RWPE1 (cell line): ENCODE measurements at regions not wholly inside any gene's neighbourhood (a gene's known extent, or its start where the extent isn't known, plus 50 kb on each side); places are given as distances from the start of the nearest gene placed in this dataset.

ENCODE experiments used
- CTCF ChIA-PET: fragments of 350-600 bp; sonication (Branson Sonifier 250); formaldehyde crosslinking; extraction: SDS; loops from one replicate; lab custom pipeline; 2021; lab: Yijun Ruan, JAX
- POLR2A ChIA-PET: fragments of 400-600 bp; formaldehyde crosslinking; extraction: SDS; loops from one replicate; lab custom pipeline; 2020; ENCODE audit warnings: antibody characterized with exemption; ENCODE audit not compliant: low non-redundant PET; lab: Yijun Ruan, JAX
- DNase-seq: peaks from one replicate; pipeline ENCODE4 v3.0.0; 2012; ENCODE audit warnings: low spot score
- H3K27ac ChIP-seq: fragments of 450-650 bp; 2 replicates; pipeline ENCODE4 v1.5.1; 2017
- TF ChIP-seq, protein P1 (sequence below): fragments of 450-650 bp; conservative IDR thresholded peaks from 2 replicates; pipeline ENCODE4 v1.5.1; 2017; ENCODE audit warnings: low read depth, mild to moderate bottlenecking

DNA sequence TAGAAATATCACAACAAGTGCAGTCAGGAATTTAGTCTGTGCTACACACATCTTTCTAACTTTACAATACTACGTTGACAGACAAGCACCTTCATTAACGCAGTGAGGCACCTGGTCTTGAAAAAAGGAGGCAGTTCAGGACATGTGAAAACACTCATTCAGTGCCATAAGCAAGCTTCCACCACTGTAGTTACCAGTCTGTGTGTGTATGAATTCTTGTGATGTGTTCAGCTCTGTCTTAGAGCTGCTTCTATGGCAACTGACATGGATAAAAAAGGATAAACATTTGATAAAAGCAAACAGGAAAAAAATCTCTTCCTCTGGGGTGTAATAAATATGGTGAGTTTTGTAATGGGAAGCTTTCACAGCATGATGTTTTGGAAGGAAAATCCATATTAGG, 623.8 kb upstream of the NXPH2 start:
- CTCF ChIA-PET = no interaction called here
- TF ChIP-seq, protein P1, sequence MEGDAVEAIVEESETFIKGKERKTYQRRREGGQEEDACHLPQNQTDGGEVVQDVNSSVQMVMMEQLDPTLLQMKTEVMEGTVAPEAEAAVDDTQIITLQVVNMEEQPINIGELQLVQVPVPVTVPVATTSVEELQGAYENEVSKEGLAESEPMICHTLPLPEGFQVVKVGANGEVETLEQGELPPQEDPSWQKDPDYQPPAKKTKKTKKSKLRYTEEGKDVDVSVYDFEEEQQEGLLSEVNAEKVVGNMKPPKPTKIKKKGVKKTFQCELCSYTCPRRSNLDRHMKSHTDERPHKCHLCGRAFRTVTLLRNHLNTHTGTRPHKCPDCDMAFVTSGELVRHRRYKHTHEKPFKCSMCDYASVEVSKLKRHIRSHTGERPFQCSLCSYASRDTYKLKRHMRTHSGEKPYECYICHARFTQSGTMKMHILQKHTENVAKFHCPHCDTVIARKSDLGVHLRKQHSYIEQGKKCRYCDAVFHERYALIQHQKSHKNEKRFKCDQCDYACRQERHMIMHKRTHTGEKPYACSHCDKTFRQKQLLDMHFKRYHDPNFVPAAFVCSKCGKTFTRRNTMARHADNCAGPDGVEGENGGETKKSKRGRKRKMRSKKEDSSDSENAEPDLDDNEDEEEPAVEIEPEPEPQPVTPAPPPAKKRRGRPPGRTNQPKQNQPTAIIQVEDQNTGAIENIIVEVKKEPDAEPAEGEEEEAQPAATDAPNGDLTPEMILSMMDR = no peak
- no peak for DNase-seq
- H3K27ac ChIP-seq = no peak overlapping the region
- POLR2A ChIA-PET = no interaction called here

DNA sequence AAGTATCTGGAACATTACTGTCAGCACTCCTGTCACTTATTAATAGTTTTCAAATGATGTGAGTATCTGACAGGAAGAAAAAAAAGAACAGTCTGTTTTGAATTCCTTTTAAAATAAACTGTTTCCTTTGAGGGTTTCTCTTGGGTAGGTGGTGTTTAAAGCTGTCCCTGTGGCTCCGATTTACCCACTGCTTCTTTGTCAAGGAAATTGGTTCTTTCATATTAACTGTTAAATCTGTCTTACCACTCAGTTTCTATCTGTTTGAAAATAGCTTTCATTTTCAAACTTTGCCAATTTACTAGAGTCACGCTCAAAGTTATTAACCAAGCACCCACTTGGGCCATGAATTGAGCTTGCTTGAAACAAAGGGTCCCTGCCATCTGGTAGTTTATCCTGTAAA, 614.6 kb upstream of the NXPH2 start:
- no peak for DNase-seq
- H3K27ac ChIP-seq = no peak overlapping the region
- CTCF ChIA-PET = no interaction called here
- POLR2A ChIA-PET = no interaction called here
- TF ChIP-seq, protein P1 = no peak

DNA sequence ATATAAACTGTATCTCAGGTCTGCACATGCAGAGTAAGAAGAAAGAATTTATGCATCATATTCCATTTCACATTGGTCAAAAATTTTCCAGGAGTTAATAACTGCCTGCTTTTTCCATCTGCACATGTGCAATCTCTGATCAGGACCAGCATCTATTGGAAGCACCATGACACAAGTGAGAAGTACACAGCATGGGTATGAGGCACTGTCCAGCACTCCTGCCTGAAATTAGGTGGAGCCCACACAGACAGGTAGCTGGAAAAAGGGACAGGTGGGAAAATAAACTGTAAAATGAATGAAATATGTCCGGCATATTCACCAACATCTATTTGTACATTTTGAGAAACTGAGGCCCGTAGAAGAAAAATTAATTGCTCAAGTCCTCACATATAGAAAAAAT, 609.2 kb upstream of the NXPH2 start:
- DNase-seq = no peak
- TF ChIP-seq, protein P1 = no peak
- ChIA-PET POLR2A (no interaction called here), CTCF (no interaction called here)
- H3K27ac ChIP-seq = no peak overlapping the region

DNA sequence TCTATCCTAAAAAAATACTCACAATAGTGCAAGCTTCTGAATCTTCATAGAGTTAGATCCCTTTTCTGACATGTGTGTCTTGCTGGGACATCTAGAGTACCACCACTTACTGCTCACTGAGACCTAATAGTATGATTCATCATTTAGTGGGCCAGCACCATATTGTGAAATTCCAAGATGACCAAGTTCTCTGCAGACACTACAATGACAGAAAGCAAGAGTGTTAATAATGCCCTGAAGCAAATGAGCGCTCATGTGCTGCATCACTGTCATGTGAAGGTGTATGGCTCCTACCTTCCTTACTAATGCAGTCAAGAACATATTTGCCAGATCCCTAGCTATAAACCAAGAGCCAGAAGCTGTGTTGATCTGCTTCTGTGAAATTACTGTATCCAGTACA, 606.2 kb upstream of the NXPH2 start:
- no peak overlapping the region for H3K27ac ChIP-seq
- no peak for DNase-seq
- TF ChIP-seq, protein P1 = no peak
- POLR2A ChIA-PET = no interaction called here
- CTCF ChIA-PET = interaction anchor here (0.6 kb wide), 1 partner anchor 1477 kb away, joined by 3 read pairs; no protein-coding TSS in a partner anchor

DNA sequence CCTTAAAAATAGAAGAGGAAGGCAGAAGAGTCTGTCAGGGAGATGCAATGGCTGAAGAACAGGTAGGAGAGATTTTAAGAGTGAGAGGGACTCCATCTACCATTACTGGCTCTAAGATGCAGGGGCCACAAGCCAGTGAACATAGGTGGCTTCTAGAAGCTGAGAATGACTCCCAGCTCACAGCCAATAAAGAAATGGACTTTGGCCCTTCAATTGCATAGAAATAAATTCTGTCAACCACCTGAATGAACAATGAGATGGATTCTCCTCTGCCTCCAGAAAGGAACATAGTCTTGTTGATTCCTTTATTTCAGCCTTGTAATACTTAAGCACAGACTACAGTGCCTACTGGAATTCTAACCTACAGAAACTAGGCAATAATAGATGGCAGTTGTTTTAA, 603.3 kb upstream of the NXPH2 start:
- no peak overlapping the region for H3K27ac ChIP-seq
- POLR2A ChIA-PET = no interaction called here
- TF ChIP-seq, protein P1 = no peak
- CTCF ChIA-PET = interaction anchor here (0.6 kb wide), 1 partner anchor 52 kb away, joined by 3 read pairs; no protein-coding TSS in a partner anchor
- no peak for DNase-seq

DNA sequence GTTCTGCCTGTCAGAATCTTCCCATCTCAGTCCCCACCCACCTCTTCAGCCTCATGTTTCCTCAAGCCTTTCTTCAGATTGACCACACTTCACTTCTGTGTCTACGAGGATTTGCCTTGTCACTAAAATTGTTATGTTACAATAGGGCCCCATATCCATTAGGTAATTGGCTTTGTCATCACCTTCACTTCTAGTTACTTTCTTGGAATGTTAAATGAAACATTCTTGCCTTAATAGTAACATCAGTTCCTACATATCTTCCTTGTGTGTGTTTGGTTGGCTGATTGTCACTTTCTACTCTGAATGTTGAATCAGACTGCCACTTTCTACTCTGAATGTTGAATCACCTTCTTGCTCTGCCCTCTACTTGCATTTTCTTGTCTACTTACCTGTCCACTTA, 599.9 kb upstream of the NXPH2 start:
- TF ChIP-seq, protein P1 = no peak
- POLR2A ChIA-PET = no interaction called here
- no peak for DNase-seq
- no peak overlapping the region for H3K27ac ChIP-seq
- CTCF ChIA-PET = no interaction called here

DNA sequence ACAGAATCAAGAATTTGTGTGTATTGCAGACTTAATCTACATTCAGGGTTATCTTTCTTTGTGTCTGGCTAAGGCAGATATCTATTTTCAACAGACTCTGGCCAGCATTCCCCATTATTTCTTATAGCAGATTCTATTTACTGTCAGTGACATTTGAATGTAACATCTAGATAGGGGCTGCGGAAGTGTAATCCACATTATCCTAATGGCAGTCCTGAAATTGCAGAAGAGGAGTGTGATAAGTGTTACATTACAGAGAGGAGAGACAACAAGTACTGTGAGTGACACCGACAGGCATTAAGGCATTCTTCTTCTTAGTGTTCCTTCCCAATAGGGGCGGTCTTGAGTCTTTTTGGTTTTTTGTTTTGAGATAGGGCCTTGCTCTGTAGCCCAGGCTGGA, 598.2 kb upstream of the NXPH2 start:
- no peak for DNase-seq
- ChIA-PET CTCF (no interaction called here), POLR2A (no interaction called here)
- H3K27ac ChIP-seq = no peak overlapping the region
- TF ChIP-seq, protein P1 = no peak
